Mucosa of rectum (tissue), 2 donors: ENCODE measurements at regions not wholly inside any gene's neighbourhood (a gene's known extent, or its start where the extent isn't known, plus 50 kb on each side); places are given as distances from the start of the nearest gene placed in this dataset.

Source experiments
- H3K27ac ChIP-seq, 2 donors: one replicate each; pipeline ENCODE4 v1.7.0; 2013; ENCODE audit warnings: inconsistent platforms in 2 of 2, low read depth in 2 of 2, low read length in 2 of 2
- H3K27me3 ChIP-seq, 2 donors: one replicate each; pipeline ENCODE4 v1.7.0; 2013; ENCODE audit warnings: low read length in 2 of 2; ENCODE audit not compliant: control insufficient read depth in 2 of 2, insufficient read depth in 2 of 2
- H3K36me3 ChIP-seq, 2 donors: one replicate each; pipeline ENCODE4 v1.7.0; 2013; ENCODE audit warnings: low read length in 2 of 2; ENCODE audit not compliant: control insufficient read depth in 2 of 2, insufficient read depth in 2 of 2
- H3K4me1 ChIP-seq, 2 donors: one replicate each; pipeline ENCODE4 v1.7.0; 2013; ENCODE audit warnings: low read length in 2 of 2, mild to moderate bottlenecking in 1 of 2; ENCODE audit not compliant: control insufficient read depth in 2 of 2, insufficient read depth in 2 of 2
- H3K4me3 ChIP-seq, 2 donors: one replicate each; pipeline ENCODE4 v1.7.0; 2013; ENCODE audit warnings: low read length in 2 of 2
- H3K9ac ChIP-seq, 2 donors: one replicate each; pipeline ENCODE4 v1.7.0; 2013; ENCODE audit warnings: low read length in 2 of 2, low read depth in 1 of 2, mild to moderate bottlenecking in 1 of 2
- H3K9me3 ChIP-seq, 2 donors: one replicate each; pipeline ENCODE4 v1.7.0; 2013; ENCODE audit warnings: low read length in 2 of 2; ENCODE audit not compliant: control insufficient read depth in 2 of 2
- donor health status: healthy.
- donor health status: Normal muscosa, but diverticular disease.

DNA sequence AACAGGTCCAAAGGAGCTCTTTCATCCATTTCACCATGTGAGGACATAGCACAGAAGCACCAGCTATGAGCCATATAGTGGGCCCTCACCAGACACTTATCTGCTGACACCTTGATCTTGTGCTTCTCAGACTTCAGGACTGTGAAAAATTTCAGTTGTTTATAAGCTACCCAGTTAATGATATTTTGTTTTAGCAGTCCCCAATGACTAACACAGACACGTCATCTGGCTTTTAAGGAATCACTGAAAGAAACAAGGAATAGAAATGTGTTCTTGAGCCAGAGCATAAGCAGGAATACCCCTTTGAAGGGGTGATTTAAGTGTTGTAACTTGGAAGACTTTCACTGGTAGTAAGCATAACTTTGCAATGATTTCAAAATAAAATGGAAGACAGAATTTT lies 214.7 kb upstream of the PTCHD4 start:
- Histone ChIP-seq H3K9ac (no peak overlapping the region), H3K27me3 (no peaks in the 10 kb centered on the region), H3K9me3 (no peaks in the 10 kb centered on the region), H3K4me3 (no peak overlapping the region), H3K36me3 (no peaks in the 10 kb centered on the region), H3K27ac (no peak overlapping the region), H3K4me1 (no peaks in the 10 kb centered on the region)

DNA sequence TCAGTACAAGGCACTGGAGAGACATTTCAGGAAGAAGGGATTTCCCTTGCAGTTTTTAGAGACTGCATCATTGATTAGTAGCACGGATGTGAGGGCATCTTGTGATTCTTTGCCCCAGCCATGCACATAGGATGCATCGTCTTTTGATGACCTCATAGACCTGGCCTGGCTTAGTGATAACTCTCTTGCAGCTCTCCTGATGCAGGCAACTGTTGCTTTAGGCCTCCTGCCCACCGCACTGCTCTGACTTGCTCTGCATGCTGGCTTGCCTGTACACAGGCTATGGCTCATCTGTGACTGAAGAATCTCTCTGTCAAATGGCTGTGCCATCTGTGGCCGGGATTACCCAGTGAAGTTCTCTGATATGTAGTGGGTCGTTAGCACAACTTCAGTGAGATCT lies 207.7 kb upstream of the PTCHD4 start:
- Histone ChIP-seq H3K4me3 (no peak overlapping the region), H3K27me3 (no peaks in the 10 kb centered on the region), H3K4me1 (no peaks in the 10 kb centered on the region), H3K27ac (no peak overlapping the region), H3K9ac (no peak overlapping the region), H3K36me3 (no peaks in the 10 kb centered on the region), H3K9me3 (no peaks in the 10 kb centered on the region)

DNA sequence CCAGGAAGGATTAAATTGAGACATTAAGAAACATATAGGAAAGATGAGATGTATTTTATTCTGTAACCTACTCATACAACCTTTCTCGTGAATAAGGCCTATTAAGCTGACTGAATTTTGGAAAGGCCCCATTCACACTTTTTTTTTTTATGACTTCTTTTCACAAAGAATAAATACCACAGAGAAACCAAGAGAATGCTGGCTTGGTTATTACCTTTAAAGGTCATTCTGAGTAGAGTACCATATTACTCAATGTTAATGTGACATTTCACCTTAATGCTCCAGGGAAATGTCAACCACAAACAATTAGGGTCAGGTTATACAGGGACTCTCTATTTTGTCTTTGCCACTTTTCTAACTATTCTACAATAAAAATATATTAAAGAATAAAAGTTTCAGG lies 204.9 kb upstream of the PTCHD4 start:
- no peak overlapping the region for H3K4me3 ChIP-seq
- no peak overlapping the region for H3K27ac ChIP-seq
- no peaks in the 10 kb centered on the region for H3K36me3 ChIP-seq
- no peaks in the 10 kb centered on the region for H3K27me3 ChIP-seq
- H3K9ac ChIP-seq = no peak overlapping the region
- no peaks in the 10 kb centered on the region for H3K4me1 ChIP-seq
- H3K9me3 ChIP-seq = no peaks in the 10 kb centered on the region

DNA sequence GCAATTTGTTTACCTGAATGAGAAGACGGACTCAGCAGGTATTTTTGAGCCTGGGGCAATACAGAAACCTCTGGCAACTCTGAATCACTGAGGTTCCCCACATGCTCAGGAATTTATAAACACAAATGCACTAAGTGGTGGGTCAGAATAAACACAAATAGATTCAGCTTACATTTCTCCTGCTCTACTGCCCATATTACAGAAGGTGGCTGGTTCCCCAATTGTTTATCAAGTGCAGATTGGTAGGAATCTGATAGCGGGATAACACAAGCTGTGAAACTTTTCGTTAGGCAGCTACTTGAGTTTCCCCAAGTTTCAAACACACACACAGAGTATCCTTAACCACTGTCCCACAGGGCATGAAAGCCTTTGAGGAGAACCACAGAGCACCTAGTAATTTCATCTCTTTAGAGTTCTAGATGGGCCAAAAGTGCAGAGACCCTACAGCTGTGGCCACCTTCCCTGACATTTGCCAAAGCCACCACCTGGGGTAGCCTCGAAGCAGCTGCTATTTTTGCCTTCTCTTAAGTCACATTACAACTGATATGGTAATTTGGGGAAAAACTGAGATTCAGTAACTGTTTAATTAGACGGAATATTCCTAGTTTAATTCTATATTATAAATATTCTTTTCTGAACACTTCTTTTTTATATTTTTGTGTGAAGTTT lies 204.2 kb upstream of the PTCHD4 start:
- Histone ChIP-seq H3K9ac (no peak overlapping the region), H3K4me1 (no peaks in the 10 kb centered on the region), H3K36me3 (no peaks in the 10 kb centered on the region), H3K9me3 (no peaks in the 10 kb centered on the region), H3K4me3 (no peak overlapping the region), H3K27me3 (no peaks in the 10 kb centered on the region), H3K27ac (no peak overlapping the region)

DNA sequence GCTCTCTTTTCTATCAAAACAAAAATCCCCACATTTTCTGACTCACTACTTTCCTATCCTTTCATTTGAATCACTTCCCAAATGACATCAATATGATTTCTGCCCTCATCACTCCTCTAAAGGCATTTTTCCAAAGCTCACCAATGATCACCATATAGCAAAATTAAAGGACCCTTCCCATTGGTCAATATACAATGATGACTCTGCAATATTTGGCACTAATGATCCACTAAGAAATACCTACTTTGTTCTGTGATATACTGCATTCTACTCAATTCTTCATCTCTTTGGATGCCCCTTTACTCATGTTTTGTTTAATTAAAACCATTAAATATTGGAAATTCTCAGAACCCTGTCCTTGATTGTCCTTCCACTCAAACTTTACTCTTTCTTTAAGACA lies 200.3 kb upstream of the PTCHD4 start:
- H3K4me1 ChIP-seq = no peaks in the 10 kb centered on the region
- H3K9ac ChIP-seq = no peak overlapping the region
- H3K9me3 ChIP-seq = no peaks in the 10 kb centered on the region
- no peaks in the 10 kb centered on the region for H3K36me3 ChIP-seq
- no peak overlapping the region for H3K27ac ChIP-seq
- no peaks in the 10 kb centered on the region for H3K27me3 ChIP-seq
- no peak overlapping the region for H3K4me3 ChIP-seq

DNA sequence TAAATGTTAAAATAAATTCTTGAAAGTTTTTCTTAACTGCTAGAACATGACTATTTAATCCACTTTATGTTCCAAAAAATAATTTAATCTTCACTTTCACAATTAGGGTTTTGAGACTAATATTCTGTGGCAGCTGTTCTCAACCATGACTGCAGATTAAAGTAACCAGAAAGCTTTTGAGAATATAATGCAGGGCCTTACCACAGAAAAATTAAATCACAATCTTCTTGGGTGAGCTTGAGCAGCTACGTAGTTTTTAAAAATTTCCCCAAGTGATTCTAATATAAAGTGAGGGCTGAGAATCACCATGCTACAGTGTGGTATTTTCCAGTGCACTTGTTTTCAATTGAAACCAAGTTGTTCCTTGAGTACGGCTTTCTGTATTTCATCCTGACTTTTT lies 196.6 kb upstream of the PTCHD4 start:
- no peak overlapping the region for H3K9ac ChIP-seq
- H3K4me3 ChIP-seq = no peak overlapping the region
- no peak overlapping the region for H3K27ac ChIP-seq
- H3K9me3 ChIP-seq = peaks cover 0 to 4% of the 10 kb centered on the region in 2 donors
- H3K36me3 ChIP-seq = no peaks in the 10 kb centered on the region
- H3K27me3 ChIP-seq = no peaks in the 10 kb centered on the region
- no peaks in the 10 kb centered on the region for H3K4me1 ChIP-seq

DNA sequence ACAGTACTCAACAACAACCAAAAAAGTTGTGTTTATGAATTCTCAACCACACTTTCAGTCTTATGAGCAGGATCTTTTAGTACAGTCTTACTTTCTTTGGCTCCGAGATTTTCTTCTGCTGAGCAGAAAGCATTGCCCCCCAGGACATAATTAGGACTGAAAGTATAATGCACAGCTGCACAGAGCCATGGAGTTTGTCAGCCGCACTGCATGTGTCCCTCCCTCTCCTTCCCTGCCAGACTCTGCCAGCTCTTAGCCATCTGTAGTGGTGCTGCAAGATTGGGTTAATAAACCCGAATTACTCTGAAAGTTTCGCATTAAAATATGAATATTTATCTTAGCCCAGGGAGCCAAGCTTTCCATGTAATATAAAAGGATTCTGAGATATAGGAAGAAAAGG lies 179.6 kb upstream of the PTCHD4 start:
- H3K4me1 ChIP-seq = no peaks in the 10 kb centered on the region
- H3K9me3 ChIP-seq = no peaks in the 10 kb centered on the region
- no peaks in the 10 kb centered on the region for H3K36me3 ChIP-seq
- no peaks in the 10 kb centered on the region for H3K27me3 ChIP-seq
- H3K27ac ChIP-seq = no peak overlapping the region
- no peak overlapping the region for H3K4me3 ChIP-seq
- H3K9ac ChIP-seq = no peak overlapping the region

DNA sequence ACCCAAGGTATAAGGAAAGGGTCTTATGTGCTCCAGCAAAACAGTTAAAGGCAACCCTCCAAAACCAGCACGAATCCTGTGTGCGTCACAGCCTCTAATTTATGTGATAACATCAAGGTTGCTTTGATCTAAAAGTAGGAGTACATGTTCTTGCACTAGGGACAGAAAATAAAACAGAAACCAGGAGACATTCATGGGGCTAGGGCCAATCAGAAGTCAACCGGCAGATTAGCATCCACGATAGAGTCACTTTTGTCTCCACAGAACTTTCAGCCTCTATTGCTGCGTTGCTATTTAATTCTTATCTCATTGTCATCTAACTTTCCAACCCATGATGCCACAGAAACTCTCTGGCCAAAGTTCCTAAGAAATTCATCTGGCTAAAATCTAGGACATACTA lies 178.8 kb upstream of the PTCHD4 start:
- Histone ChIP-seq H3K4me1 (no peaks in the 10 kb centered on the region), H3K4me3 (no peak overlapping the region), H3K27ac (no peak overlapping the region), H3K36me3 (no peaks in the 10 kb centered on the region), H3K27me3 (no peaks in the 10 kb centered on the region), H3K9ac (no peak overlapping the region), H3K9me3 (no peaks in the 10 kb centered on the region)

DNA sequence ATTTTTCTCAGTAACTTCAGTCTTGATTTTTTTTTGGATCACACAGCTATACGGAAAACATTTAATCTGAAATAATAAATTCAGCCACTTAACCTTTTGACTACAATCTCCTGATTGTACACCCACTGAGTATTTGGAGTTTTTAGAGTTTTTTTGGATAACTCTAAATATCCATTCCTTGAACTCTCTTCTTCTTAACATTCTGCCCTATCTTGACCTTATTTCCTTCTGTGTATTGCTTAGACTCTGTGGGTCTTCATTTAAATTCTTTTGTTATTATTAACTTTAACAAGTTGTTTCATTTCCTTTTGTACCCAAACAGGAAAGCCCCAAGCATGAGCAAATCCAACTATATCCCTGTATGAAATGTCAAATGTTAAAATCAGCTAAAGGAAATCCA lies 170.2 kb upstream of the PTCHD4 start:
- no peak overlapping the region for H3K27ac ChIP-seq
- no peak overlapping the region for H3K9ac ChIP-seq
- H3K27me3 ChIP-seq = no peaks in the 10 kb centered on the region

DNA sequence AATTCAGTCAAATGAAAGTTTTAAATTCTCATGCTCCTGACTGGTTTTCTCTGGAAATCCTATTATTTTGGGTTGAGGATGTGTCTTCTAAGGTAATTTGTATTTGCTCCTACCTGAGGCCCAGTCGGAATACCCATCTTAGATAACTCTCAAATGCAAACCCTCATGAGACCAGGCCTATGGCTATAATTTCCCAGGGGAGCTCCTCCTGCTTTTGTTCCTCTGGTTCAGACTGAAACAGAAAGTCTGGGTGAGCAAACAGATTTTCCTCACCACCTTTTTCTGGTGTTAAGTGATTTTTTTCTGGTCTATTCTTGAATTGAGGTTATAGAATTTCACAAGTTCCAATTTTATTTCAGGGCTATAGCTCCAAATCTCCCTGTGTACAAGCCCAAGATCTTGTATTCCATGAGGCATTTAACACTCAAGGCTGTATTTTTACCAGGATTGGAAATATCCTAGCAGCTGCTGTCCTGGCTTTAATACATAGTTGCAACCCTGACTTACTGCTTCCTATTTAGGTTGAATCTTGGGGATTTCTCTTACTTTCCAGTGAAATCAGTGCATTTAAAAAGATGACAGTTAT lies 169.1 kb upstream of the PTCHD4 start:
- H3K27me3 ChIP-seq = no peaks in the 10 kb centered on the region
- H3K4me1 ChIP-seq = no peaks in the 10 kb centered on the region
- H3K36me3 ChIP-seq = no peaks in the 10 kb centered on the region
- H3K9me3 ChIP-seq = no peaks in the 10 kb centered on the region
- no peak overlapping the region for H3K4me3 ChIP-seq
- H3K27ac ChIP-seq = no peak overlapping the region
- no peak overlapping the region for H3K9ac ChIP-seq

More for the DNA sequence above, 170.2 kb upstream of the PTCHD4 start:
- Histone ChIP-seq H3K4me1 (no peaks in the 10 kb centered on the region), H3K9me3 (no peaks in the 10 kb centered on the region), H3K36me3 (no peaks in the 10 kb centered on the region), H3K4me3 (no peak overlapping the region)
